Psoas muscle (tissue), 7 donors: ENCODE measurements at regions not wholly inside any gene's neighbourhood (a gene's known extent, or its start where the extent isn't known, plus 50 kb on each side); places are given as distances from the start of the nearest gene placed in this dataset.
A peak's percentile ranks its signal among the peaks of the same experiment; 100 is the strongest.

Source experiments
- ATAC-seq, 4 donors: fragments of 200-7000 bp; cut with Tn5 transposase; one replicate each; pipeline ENCODE4 v1.9.1; 2020; ENCODE audit warnings: moderate library complexity in 3 of 4, mild to moderate bottlenecking in 2 of 4
- DNase-seq, 2 donors: peaks; one replicate each; pipeline ENCODE4 v3.0.0-alpha.2; 2020
- H3K27ac ChIP-seq: fragments of 200-600 bp; one replicate; pipeline ENCODE4 v1.8.0; 2022
- H3K27me3 ChIP-seq, 3 donors: fragments of 200-600 bp in 1 of 3; one replicate each; pipeline versions ENCODE4 v1.6.1 to v1.8.0; 2013 to 2022; ENCODE audit warnings: low read length in 2 of 3, mild to moderate bottlenecking in 2 of 3, moderate library complexity in 1 of 3; ENCODE audit not compliant: insufficient read depth in 3 of 3
- H3K36me3 ChIP-seq, 2 donors: fragments of 200-600 bp in 1 of 2; one replicate each; pipeline versions ENCODE4 v1.6.1 to v1.8.0; 2013 to 2022; ENCODE audit warnings: low read depth in 1 of 2, mild to moderate bottlenecking in 1 of 2, moderate library complexity in 1 of 2; ENCODE audit not compliant: insufficient read depth in 1 of 2
- H3K4me1 ChIP-seq: fragments of 200-600 bp; one replicate; pipeline ENCODE4 v1.8.0; 2022
- H3K4me3 ChIP-seq: fragments of 200-600 bp; one replicate; pipeline ENCODE4 v1.8.0; 2022; ENCODE audit warnings: mild to moderate bottlenecking
- H3K9me3 ChIP-seq: fragments of 200-600 bp; one replicate; pipeline ENCODE4 v1.8.0; 2022
- CTCF ChIP-seq: fragments of 200-600 bp; IDR thresholded peaks from one replicate; pipeline ENCODE4 v1.8.0; 2022; ENCODE audit warnings: antibody characterized with exemption
- WGBS, 3 donors: extraction: QIAGEN DNeasy Blood & Tissue Kit; methylation state at CpG; one replicate each; pipeline versions ENCODE4 v1.1.6 to v1.1.7; 2013; 5-methylcytosine and 5-hydroxymethylcytosine counted together
- intact Hi-C, 2 donors: fragments of 100-400 bp; cut with DNase I; formaldehyde crosslinking; loops; one replicate each; pipeline versions ENCODE4 v1.11.0 to v1.14.2; 2022
- donor health status: healthy with polysubstance abuse.
- donor health status: DM: no; HTN: no; CAD: no; lungs with moderate emphysema.
- donor health status: Bipolar disorder and iron deficiency.
- donor health status: healthy.
- donor health status: DM: yes; HTN: yes; CAD: no.
- donor health status: DM: no; HTN: no; CAD: no.
- donor health status: DM: yes; HTN: yes; CAD: no.

- no peaks in the 10 kb centered on the region for H3K36me3 ChIP-seq
- TF ChIP-seq CTCF = no peak
- DNase-seq (no peak), ATAC-seq (no peak)
- no peaks in the 10 kb centered on the region for H3K9me3 ChIP-seq
- 90 to 91% (median 90%) methylated on average over 2 of the region's 2 CpGs for WGBS, 3 donors
- no peak overlapping the region for H3K27ac ChIP-seq
- intact Hi-C loops = no loop called here
- H3K4me1 ChIP-seq = no peaks in the 10 kb centered on the region
- no peak overlapping the region for H3K4me3 ChIP-seq
- H3K27me3 ChIP-seq = no peaks in the 10 kb centered on the region
Measured at GRCh38 chr14:71589609-71590008, 342.6 kb upstream of the RGS6 start.

GRCh38 chr14:71590131-71590530 is 342.1 kb upstream of the RGS6 start:
- intact Hi-C loops = no loop called here
- no peak overlapping the region for H3K4me3 ChIP-seq
- no peaks in the 10 kb centered on the region for H3K36me3 ChIP-seq
- no peak for TF ChIP-seq CTCF
- no peak for ATAC-seq
- no peak overlapping the region for H3K27ac ChIP-seq
- 88 to 90% (median 88%) methylated on average over 5 of the region's 5 CpGs for WGBS, 3 donors
- DNase-seq = no peak
- no peaks in the 10 kb centered on the region for H3K9me3 ChIP-seq
- H3K27me3 ChIP-seq = no peaks in the 10 kb centered on the region
- H3K4me1 ChIP-seq = no peaks in the 10 kb centered on the region

- DNase-seq = no peak
- TF ChIP-seq CTCF = no peak
- Histone ChIP-seq H3K27me3 (no peaks in the 10 kb centered on the region), H3K27ac (no peak overlapping the region), H3K4me1 (no peaks in the 10 kb centered on the region), H3K36me3 (no peaks in the 10 kb centered on the region), H3K9me3 (no peaks in the 10 kb centered on the region), H3K4me3 (no peak overlapping the region)
- intact Hi-C loops = no loop called here
- no peak for ATAC-seq
Measured at GRCh38 chr14:71591231-71591630, 341.0 kb upstream of the RGS6 start.

GRCh38 chr14:71591929-71592328 is 340.3 kb upstream of the RGS6 start:
- Histone ChIP-seq H3K36me3 (no peaks in the 10 kb centered on the region), H3K4me1 (no peaks in the 10 kb centered on the region), H3K4me3 (no peak overlapping the region), H3K27ac (no peak overlapping the region), H3K27me3 (no peaks in the 10 kb centered on the region), H3K9me3 (no peaks in the 10 kb centered on the region)
- no peak for DNase-seq
- intact Hi-C loops = no loop called here
- no peak for TF ChIP-seq CTCF
- ATAC-seq = peak in 1 of 4 donors; percentile 39
- WGBS, 3 donors = 16 to 26% (median 17%) methylated on average over 1 of the region's 1 CpG

GRCh38 chr14:71592361-71592760 is 339.9 kb upstream of the RGS6 start:
- Histone ChIP-seq H3K4me3 (no peak overlapping the region), H3K9me3 (no peaks in the 10 kb centered on the region), H3K4me1 (no peaks in the 10 kb centered on the region), H3K36me3 (no peaks in the 10 kb centered on the region), H3K27ac (no peak overlapping the region), H3K27me3 (no peaks in the 10 kb centered on the region)
- no peak for TF ChIP-seq CTCF
- ATAC-seq (no peak), DNase-seq (no peak)
- intact Hi-C loops = no loop called here
- 43 to 61% (median 53%) methylated on average over 2 of the region's 2 CpGs for WGBS, 3 donors
